ENCODE measurements at regions not wholly inside any gene's neighbourhood (a gene's known extent, or its start where the extent isn't known, plus 50 kb on each side); places are given as distances from the start of the nearest gene placed in this dataset.

DNA sequence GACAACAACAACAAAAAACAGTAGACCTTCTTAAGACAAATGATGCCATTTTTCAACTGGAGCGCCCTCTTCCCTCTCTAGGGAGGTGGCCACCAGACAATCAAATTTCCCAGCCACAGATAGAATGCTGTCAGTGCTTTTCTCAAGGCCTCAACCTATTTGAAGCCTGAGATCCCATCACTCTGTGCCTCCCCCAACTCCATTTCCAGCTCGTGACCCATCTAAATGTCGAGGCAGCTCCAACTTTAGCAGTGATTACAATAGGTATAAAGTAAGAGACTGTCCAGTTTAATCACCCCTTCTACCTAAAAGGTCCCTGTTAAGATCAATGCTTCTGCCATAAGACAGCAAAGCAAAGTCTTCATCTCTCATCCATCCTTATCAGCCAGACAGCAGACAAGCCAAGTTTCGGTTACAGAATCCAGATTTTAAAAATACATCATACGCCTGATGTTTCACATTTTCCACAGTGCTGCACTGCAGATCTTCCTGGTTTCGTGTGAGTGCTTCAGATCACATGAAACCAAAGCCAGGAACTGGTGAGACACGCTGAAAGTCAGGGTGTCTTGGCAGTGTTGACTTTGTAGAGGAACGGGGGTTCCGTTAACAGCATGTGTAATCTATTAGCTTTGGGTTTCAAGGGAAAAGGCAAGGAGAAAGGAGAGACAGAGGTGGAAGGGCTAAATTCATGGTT is 447.8 kb downstream of the ENC1 start:
- TF ChIP-seq, protein P1, sequence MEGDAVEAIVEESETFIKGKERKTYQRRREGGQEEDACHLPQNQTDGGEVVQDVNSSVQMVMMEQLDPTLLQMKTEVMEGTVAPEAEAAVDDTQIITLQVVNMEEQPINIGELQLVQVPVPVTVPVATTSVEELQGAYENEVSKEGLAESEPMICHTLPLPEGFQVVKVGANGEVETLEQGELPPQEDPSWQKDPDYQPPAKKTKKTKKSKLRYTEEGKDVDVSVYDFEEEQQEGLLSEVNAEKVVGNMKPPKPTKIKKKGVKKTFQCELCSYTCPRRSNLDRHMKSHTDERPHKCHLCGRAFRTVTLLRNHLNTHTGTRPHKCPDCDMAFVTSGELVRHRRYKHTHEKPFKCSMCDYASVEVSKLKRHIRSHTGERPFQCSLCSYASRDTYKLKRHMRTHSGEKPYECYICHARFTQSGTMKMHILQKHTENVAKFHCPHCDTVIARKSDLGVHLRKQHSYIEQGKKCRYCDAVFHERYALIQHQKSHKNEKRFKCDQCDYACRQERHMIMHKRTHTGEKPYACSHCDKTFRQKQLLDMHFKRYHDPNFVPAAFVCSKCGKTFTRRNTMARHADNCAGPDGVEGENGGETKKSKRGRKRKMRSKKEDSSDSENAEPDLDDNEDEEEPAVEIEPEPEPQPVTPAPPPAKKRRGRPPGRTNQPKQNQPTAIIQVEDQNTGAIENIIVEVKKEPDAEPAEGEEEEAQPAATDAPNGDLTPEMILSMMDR (IDR thresholded peaks at IDR 0.05; ENCODE audit: extremely low read depth, missing control alignments): no peak
- DNase-seq (ENCODE audit: low spot score): no peak

DNA sequence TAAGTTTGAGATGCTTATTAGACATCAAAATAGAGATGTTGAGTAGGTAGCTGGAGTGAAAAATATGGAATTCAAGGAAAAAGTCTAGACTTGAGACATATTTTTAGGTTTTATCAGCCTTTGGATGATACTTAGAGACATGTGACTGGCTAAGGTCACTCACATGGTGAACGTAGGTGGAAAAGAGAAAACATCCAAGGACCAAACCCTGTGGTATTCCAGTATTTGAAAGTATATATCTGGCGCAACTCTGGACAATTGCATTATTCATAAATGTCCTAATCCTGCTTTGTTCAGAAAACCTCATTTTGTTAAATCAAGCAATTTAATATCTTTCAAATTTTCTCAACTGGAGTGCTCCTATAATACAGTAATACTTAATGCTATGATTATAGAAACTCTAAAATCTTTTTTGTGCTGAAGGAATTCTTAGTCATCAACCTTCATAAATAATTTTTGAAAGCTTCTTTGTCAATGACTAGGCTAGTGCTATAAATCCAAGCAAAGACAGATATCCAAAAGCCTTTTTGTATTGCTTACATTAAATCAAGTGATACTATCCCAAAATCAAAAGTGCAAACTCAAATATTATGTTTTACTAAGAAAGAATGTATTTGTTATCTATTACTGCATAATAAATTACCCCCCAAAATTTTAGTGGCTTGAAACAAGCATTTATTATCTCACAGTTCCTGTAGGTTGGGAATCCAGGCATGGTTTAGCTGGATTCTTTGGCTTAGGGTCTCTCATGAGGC is 452.0 kb downstream of the ENC1 start:
- TF ChIP-seq, protein P1 (IDR thresholded peaks at IDR 0.05; ENCODE audit: extremely low read depth, missing control alignments): no peak
- DNase-seq (ENCODE audit: low spot score): no peak

DNA sequence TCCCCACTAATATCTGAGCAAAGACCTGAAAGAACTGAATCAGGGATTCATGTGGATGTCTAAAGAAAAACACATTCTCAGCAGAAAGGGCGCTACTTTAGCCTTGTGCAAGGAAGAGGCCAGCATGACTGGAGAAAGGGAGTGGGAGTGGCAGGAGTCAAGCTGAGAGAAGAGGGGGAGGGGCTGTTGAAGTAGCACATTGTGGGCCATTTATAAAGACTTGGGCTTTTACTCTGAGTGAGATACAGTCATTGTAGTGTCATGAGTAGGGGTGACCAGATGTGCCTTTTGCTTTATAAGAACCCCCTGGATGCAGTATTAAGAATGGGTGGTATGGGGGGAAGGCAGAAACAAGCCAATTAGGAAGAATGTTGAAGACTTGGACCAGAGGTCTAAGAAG is 452.8 kb downstream of the ENC1 start:
- no peak for DNase-seq (ENCODE audit: low spot score)
- TF ChIP-seq, protein P1 (IDR thresholded peaks at IDR 0.05; ENCODE audit: extremely low read depth, missing control alignments): no peak

DNA sequence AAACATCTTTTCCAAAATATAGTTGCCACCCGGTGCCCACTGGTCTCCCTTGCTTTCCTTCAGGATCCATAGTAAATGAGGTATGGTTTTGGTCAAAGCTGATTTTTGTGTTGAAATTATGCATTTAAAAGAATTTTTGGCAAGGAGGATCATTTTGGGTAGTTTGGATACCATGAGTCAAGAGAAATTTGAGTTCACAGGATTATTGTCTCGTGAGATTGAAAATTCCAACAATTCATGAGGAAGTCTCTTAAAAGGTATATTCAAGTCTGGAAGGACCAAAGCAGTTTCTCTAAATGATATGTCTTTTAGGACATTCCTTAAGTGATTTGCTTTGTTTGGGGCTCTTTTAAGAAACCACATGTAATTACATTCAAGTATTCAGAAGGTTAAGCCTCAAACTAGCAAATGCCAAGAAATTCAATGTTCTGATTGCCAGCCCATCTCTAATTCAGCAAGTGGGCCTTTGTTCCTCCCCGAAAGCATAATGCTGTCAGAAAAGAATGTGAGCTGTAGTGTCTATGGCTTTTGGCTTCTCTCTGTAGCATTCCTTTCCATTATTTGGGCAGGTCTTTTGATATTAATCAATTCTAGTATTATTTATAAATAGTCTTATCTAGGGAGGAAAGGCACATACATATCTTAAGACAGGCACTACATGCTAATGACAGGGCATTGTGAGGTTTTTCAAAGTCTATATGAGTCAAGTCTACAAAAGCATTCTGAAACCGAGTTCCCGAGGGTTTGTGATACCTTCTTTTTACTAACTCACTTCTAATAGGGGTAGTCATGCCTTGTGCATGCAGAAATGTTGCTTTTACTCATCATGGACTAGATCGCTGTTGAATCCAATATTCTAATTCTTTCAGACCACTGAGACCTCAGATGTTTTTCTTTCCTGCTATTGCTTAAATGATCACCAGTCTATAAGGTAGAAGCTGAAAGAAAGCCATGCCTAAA is 453.9 kb downstream of the ENC1 start:
- DNase-seq (ENCODE audit: low spot score): no peak
- TF ChIP-seq, protein P1 (IDR thresholded peaks at IDR 0.05; ENCODE audit: extremely low read depth, missing control alignments): no peak

DNA sequence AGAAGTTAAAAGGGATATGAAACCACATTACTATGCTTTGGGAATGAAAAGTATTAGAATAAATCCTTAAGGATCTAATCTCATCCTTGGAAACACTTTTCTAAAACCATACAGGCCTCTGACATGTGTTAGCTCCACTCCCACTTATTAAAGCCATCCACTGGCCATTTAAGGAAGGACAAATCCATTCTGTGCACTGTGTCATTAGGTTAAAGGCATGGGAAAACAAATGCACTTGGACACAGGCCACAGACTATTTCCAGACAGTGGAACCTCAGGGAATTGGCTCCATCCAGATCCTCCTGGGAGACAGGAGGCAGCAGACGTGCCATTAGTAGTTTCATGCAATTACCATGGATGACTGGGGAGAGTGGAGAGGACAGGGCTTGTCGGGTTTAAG is 454.9 kb downstream of the ENC1 start:
- no peak for DNase-seq (ENCODE audit: low spot score)
- TF ChIP-seq, protein P1 (IDR thresholded peaks at IDR 0.05; ENCODE audit: extremely low read depth, missing control alignments): no peak

DNA sequence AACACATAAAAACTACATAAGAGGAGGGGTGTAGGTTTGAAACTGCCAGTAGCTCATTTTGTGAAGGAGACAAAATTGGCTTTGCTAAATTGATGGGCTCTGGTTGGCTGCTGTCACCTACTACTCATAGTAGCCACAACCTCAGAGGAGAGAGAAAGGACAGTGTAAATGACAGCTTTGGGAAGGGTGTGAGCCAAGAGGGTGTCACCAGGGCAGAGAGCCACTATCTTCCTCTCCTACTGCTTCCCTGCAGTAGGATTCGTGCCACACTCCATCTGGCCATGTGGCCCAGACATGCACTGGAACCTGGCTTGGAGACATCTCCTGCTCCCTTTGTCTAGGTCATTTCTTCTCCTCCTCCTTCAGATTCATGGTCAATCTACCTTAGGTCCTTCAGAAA is 455.9 kb downstream of the ENC1 start:
- TF ChIP-seq, protein P1 (IDR thresholded peaks at IDR 0.05; ENCODE audit: extremely low read depth, missing control alignments): no peak

More for the DNA sequence above, 455.9 kb downstream of the ENC1 start:
- DNase-seq (ENCODE audit: low spot score): no peak

Measured in GM20000 (cell line).